Colonic mucosa (tissue), 4 donors: ENCODE measurements at regions not wholly inside any gene's neighbourhood (a gene's known extent, or its start where the extent isn't known, plus 50 kb on each side); places are given as distances from the start of the nearest gene placed in this dataset.

Experiments used
- DNase-seq: peaks from one replicate; pipeline ENCODE4 v3.0.0-alpha.2; 2020
- H3K27ac ChIP-seq: fragments of 200-600 bp; one replicate; pipeline ENCODE4 v1.8.0; 2021
- H3K27me3 ChIP-seq: fragments of 200-600 bp; one replicate; pipeline ENCODE4 v1.8.0; 2021
- H3K36me3 ChIP-seq: fragments of 200-600 bp; one replicate; pipeline ENCODE4 v1.8.0; 2021
- H3K4me1 ChIP-seq: fragments of 200-600 bp; one replicate; pipeline ENCODE4 v1.8.0; 2021; ENCODE audit warnings: mild to moderate bottlenecking
- H3K4me3 ChIP-seq: fragments of 200-600 bp; one replicate; pipeline ENCODE4 v1.8.0; 2021
- H3K9ac ChIP-seq, 2 donors: one replicate each; pipeline ENCODE4 v1.7.0; 2013; ENCODE audit warnings: control low read depth in 2 of 2, low read depth in 2 of 2, low read length in 2 of 2
- H3K9me3 ChIP-seq: fragments of 200-600 bp; one replicate; pipeline ENCODE4 v1.8.0; 2021
- CTCF ChIP-seq: fragments of 200-600 bp; IDR thresholded peaks from one replicate; pipeline ENCODE4 v1.8.0; 2022; ENCODE audit warnings: antibody characterized with exemption, mild to moderate bottlenecking
- intact Hi-C: fragments of 100-400 bp; cut with DNase I; formaldehyde crosslinking; loops from one replicate; pipeline ENCODE4 v1.14.1; 2022
- donor health status: healthy.
- donor health status: DM: no; HTN: no; CAD: no.
- donor health status: DM: no; HTN: no; CAD: no.

- intact Hi-C loops: no loop called here
- no peaks in the 10 kb centered on the region for H3K36me3 ChIP-seq
- no peaks in the 10 kb centered on the region for H3K4me1 ChIP-seq
- no peak overlapping the region for H3K27ac ChIP-seq
- no peak overlapping the region for H3K9ac ChIP-seq
- no peak overlapping the region for H3K4me3 ChIP-seq
- H3K9me3 ChIP-seq: no peaks in the 10 kb centered on the region
- TF ChIP-seq CTCF: no peak
- H3K27me3 ChIP-seq: no peaks in the 10 kb centered on the region
- no peak for DNase-seq
Observed at GRCh38 chr15:70213794-70214193, 116.1 kb upstream of the TLE3 start.

GRCh38 chr15:70212963-70213315 lies 115.2 kb upstream of the TLE3 start:
- no peak for DNase-seq
- H3K27ac ChIP-seq: no peak overlapping the region
- intact Hi-C loops: no loop called here
- no peak for TF ChIP-seq CTCF
- H3K9ac ChIP-seq: no peak overlapping the region
- no peaks in the 10 kb centered on the region for H3K27me3 ChIP-seq
- no peak overlapping the region for H3K4me3 ChIP-seq
- no peaks in the 10 kb centered on the region for H3K36me3 ChIP-seq
- H3K4me1 ChIP-seq: no peaks in the 10 kb centered on the region
- H3K9me3 ChIP-seq: no peaks in the 10 kb centered on the region

GRCh38 chr15:70212286-70212962 lies 114.7 kb upstream of the TLE3 start:
- Histone ChIP-seq H3K9me3 (no peaks in the 10 kb centered on the region), H3K4me1 (no peaks in the 10 kb centered on the region), H3K36me3 (no peaks in the 10 kb centered on the region), H3K27ac (no peak overlapping the region), H3K9ac (no peak overlapping the region), H3K4me3 (no peak overlapping the region), H3K27me3 (no peaks in the 10 kb centered on the region)
- DNase-seq: no peak
- intact Hi-C loops: no loop called here
- no peak for TF ChIP-seq CTCF

GRCh38 chr15:70210528-70210927 lies 112.8 kb upstream of the TLE3 start:
- H3K4me1 ChIP-seq: no peaks in the 10 kb centered on the region
- H3K9ac ChIP-seq: no peak overlapping the region
- DNase-seq: no peak
- H3K27ac ChIP-seq: no peak overlapping the region
- no peaks in the 10 kb centered on the region for H3K9me3 ChIP-seq
- no peaks in the 10 kb centered on the region for H3K36me3 ChIP-seq
- TF ChIP-seq CTCF: no peak
- H3K4me3 ChIP-seq: no peak overlapping the region
- intact Hi-C loops: no loop called here
- H3K27me3 ChIP-seq: no peaks in the 10 kb centered on the region

GRCh38 chr15:70210076-70210475 lies 112.4 kb upstream of the TLE3 start:
- no peak for TF ChIP-seq CTCF
- intact Hi-C loops: no loop called here

More at GRCh38 chr15:70210076-70210475, 112.4 kb upstream of the TLE3 start:
- Histone ChIP-seq H3K9me3 (no peaks in the 10 kb centered on the region), H3K4me1 (no peaks in the 10 kb centered on the region), H3K9ac (no peak overlapping the region), H3K4me3 (no peak overlapping the region), H3K27ac (no peak overlapping the region), H3K27me3 (no peaks in the 10 kb centered on the region), H3K36me3 (no peaks in the 10 kb centered on the region)
- no peak for DNase-seq
